CD4-positive, alpha-beta T cell (primary cell): ENCODE measurements at regions not wholly inside any gene's neighbourhood (a gene's known extent, or its start where the extent isn't known, plus 50 kb on each side); places are given as distances from the start of the nearest gene placed in this dataset.

Experiments
- ATAC-seq: fragments of 200-7000 bp; cut with Tn5 transposase; one replicate; pipeline ENCODE4 v1.10.0; 2022; ENCODE audit warnings: mild to moderate bottlenecking; ENCODE audit not compliant: poor library complexity
- CTCF ChIA-PET: fragments of 350-600 bp; sonication (Branson Sonifier 250); formaldehyde crosslinking; loops from one replicate; lab custom pipeline; 2021; ENCODE audit warnings: antibody characterized with exemption, inconsistent platforms; lab: Charles Lee
- POLR2A ChIA-PET: fragments of 350-600 bp; sonication (Branson Sonifier 250); formaldehyde crosslinking; loops from one replicate; lab custom pipeline; 2021; ENCODE audit warnings: antibody characterized with exemption, inconsistent platforms; lab: Charles Lee
- DNase-seq, 14 experiments: peaks; one replicate each; pipeline ENCODE4 v3.0.0-alpha.2; 2013 to 2020; ENCODE audit warnings: mixed read lengths in 2 of 14
- H3K27ac ChIP-seq, 2 donors: one replicate each; pipeline versions ENCODE4 v1.5.1 to v1.7.0; 2013; ENCODE audit warnings: low read length in 2 of 2, low read depth in 1 of 2, mild to moderate bottlenecking in 1 of 2
- H3K27me3 ChIP-seq, 2 experiments: 1 replicate in 1 of 2; 2 replicates in 1 of 2; pipeline versions ENCODE4 v1.6.1 to v1.7.0; 2013; ENCODE audit warnings: low read length in 2 of 2, control low read depth in 1 of 2, mild to moderate bottlenecking in 1 of 2, moderate library complexity in 1 of 2; ENCODE audit not compliant: insufficient read depth in 2 of 2, control insufficient read depth in 1 of 2
- H3K36me3 ChIP-seq: one replicate; pipeline ENCODE4 v1.6.1; 2013; ENCODE audit warnings: low read length, control low read depth; ENCODE audit not compliant: insufficient read depth
- H3K4me1 ChIP-seq: one replicate; pipeline ENCODE4 v1.6.1; 2013; ENCODE audit warnings: low read length, control low read depth; ENCODE audit not compliant: insufficient read depth
- H3K4me3 ChIP-seq: one replicate; pipeline ENCODE4 v1.5.1; 2013; ENCODE audit warnings: mild to moderate bottlenecking, low read length, moderate library complexity
- H3K9me3 ChIP-seq, 2 experiments: 1 replicate in 1 of 2; 2 replicates in 1 of 2; pipeline versions ENCODE4 v1.6.1 to v1.7.0; 2013; ENCODE audit warnings: low read length in 2 of 2, mild to moderate bottlenecking in 2 of 2, control low read depth in 1 of 2, moderate library complexity in 1 of 2; ENCODE audit not compliant: control insufficient read depth in 1 of 2, insufficient read depth in 1 of 2
- H3K27ac Mint-ChIP-seq: one replicate; pipeline ENCODE4 v1.8.0; 2020; ENCODE audit warnings: mixed read lengths
- H3K27me3 Mint-ChIP-seq: one replicate; pipeline ENCODE4 v1.8.0; 2021; ENCODE audit warnings: mixed read lengths
- H3K36me3 Mint-ChIP-seq: one replicate; pipeline ENCODE4 v1.8.0; 2021; ENCODE audit warnings: low read depth, mixed read lengths
- H3K4me1 Mint-ChIP-seq: one replicate; pipeline ENCODE4 v1.8.0; 2021; ENCODE audit warnings: low read depth, mixed read lengths
- H3K4me3 Mint-ChIP-seq: one replicate; pipeline ENCODE4 v1.8.0; 2020; ENCODE audit warnings: mild to moderate bottlenecking, mixed read lengths
- H3K9me3 Mint-ChIP-seq: one replicate; pipeline ENCODE4 v1.8.0; 2020; ENCODE audit warnings: mixed read lengths
- intact Hi-C, 2 experiments: fragments of 100-400 bp; cut with DNase I in 1 of 2; cut with micrococcal nuclease in 1 of 2; formaldehyde crosslinking; loops; one replicate each; pipeline versions ENCODE4 v1.15.1 to v1.9.0; 2023 to 2025; cut with DNase I, micrococcal nuclease
- TF ChIP-seq, protein P1 (sequence below): fragments of 200-600 bp; IDR thresholded peaks from one replicate; pipeline ENCODE4 v1.8.0; 2022; ENCODE audit warnings: antibody characterized with exemption, mild to moderate bottlenecking

GRCh38 chr15:94665676-94666441 is 434.5 kb downstream of the MCTP2 start:
- intact Hi-C loops, result no loop called here
- H3K4me1 ChIP-seq, result no peaks in the 10 kb centered on the region
- TF ChIP-seq, protein P1, sequence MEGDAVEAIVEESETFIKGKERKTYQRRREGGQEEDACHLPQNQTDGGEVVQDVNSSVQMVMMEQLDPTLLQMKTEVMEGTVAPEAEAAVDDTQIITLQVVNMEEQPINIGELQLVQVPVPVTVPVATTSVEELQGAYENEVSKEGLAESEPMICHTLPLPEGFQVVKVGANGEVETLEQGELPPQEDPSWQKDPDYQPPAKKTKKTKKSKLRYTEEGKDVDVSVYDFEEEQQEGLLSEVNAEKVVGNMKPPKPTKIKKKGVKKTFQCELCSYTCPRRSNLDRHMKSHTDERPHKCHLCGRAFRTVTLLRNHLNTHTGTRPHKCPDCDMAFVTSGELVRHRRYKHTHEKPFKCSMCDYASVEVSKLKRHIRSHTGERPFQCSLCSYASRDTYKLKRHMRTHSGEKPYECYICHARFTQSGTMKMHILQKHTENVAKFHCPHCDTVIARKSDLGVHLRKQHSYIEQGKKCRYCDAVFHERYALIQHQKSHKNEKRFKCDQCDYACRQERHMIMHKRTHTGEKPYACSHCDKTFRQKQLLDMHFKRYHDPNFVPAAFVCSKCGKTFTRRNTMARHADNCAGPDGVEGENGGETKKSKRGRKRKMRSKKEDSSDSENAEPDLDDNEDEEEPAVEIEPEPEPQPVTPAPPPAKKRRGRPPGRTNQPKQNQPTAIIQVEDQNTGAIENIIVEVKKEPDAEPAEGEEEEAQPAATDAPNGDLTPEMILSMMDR, result no peak
- Mint-ChIP-seq H3K9me3 (no peaks in the 10 kb centered on the region), H3K27ac (no peak overlapping the region), H3K4me3 (no peak overlapping the region), H3K36me3 (no peaks in the 10 kb centered on the region), H3K27me3 (peaks cover 38% of the 10 kb centered on the region), H3K4me1 (no peaks in the 10 kb centered on the region)
- ChIA-PET CTCF (no interaction called here), POLR2A (no interaction called here)
- DNase-seq, result no peak
- no peaks in the 10 kb centered on the region for H3K36me3 ChIP-seq
- peaks cover 0 to 2% of the 10 kb centered on the region in 2 experiments for H3K27me3 ChIP-seq
- H3K27ac ChIP-seq, result no peak overlapping the region
- ATAC-seq, result no peak
- no peak overlapping the region for H3K4me3 ChIP-seq
- peaks cover 0 to 7% of the 10 kb centered on the region in 2 experiments for H3K9me3 ChIP-seq

DNA sequence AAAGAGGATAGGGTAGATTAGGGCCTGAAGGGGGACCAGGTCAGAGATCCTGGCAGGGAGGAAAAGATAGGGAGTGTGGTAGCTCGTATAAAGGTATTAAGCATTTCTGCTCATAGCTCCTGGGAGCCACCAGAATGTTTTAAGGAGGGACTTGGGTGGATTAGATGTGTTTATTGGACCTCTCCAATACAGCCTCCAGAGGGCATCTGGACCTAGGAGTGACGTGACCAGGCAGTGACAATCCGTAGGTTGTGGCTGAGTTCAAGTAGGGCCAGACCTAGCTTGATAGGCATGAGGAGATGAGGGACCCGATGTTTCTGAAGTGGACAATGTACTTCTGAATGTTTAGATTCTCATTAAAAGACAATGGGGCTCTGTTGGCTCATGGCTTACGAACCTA is 435.2 kb downstream of the MCTP2 start:
- CTCF ChIA-PET, result no interaction called here
- peaks cover 45% of the 10 kb centered on the region for H3K27me3 Mint-ChIP-seq

DNA sequence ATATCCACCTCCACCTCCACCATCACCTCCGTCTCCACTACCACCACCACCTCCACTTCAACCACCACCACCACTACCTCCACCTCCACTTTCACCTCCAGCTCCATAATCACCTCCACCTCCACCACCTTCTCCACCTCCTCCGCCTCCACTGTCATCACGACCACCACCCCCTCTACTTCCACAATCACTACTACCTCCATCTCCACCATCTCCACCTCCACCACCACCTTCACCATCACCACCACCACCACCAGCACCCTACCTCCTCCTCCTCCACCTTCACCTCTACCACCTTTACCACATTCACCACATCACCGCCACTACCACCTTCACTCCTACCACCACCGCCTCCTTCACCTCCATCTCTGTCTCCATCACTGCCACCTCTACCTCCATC is 435.7 kb downstream of the MCTP2 start:
- ChIA-PET POLR2A (no interaction called here), CTCF (no interaction called here)
- ATAC-seq, result no peak

More for the DNA sequence above, 435.2 kb downstream of the MCTP2 start:
- Mint-ChIP-seq H3K9me3 (no peaks in the 10 kb centered on the region), H3K36me3 (no peaks in the 10 kb centered on the region), H3K4me1 (no peaks in the 10 kb centered on the region), H3K27ac (no peak overlapping the region), H3K4me3 (no peak overlapping the region)
- Histone ChIP-seq H3K27ac (no peak overlapping the region), H3K4me3 (no peak overlapping the region), H3K9me3 (peaks cover 0 to 7% of the 10 kb centered on the region in 2 experiments), H3K36me3 (no peaks in the 10 kb centered on the region), H3K4me1 (no peaks in the 10 kb centered on the region), H3K27me3 (peaks cover 0 to 2% of the 10 kb centered on the region in 2 experiments)
- no peak for DNase-seq
- TF ChIP-seq, protein P1, result no peak
- intact Hi-C loops, result no loop called here
- no peak for ATAC-seq
- POLR2A ChIA-PET, result no interaction called here

More for the DNA sequence above, 435.7 kb downstream of the MCTP2 start:
- Histone ChIP-seq H3K4me1 (no peaks in the 10 kb centered on the region), H3K9me3 (peaks cover 0 to 6% of the 10 kb centered on the region in 2 experiments), H3K27me3 (peaks cover 0 to 2% of the 10 kb centered on the region in 2 experiments), H3K36me3 (no peaks in the 10 kb centered on the region), H3K27ac (no peak overlapping the region), H3K4me3 (no peak overlapping the region)
- peaks cover 51% of the 10 kb centered on the region for H3K27me3 Mint-ChIP-seq
- TF ChIP-seq, protein P1, result no peak
- intact Hi-C loops, result no loop called here
- no peak overlapping the region for H3K4me3 Mint-ChIP-seq
- H3K9me3 Mint-ChIP-seq, result no peaks in the 10 kb centered on the region
- no peak overlapping the region for H3K27ac Mint-ChIP-seq
- DNase-seq, result no peak
- H3K36me3 Mint-ChIP-seq, result no peaks in the 10 kb centered on the region
- no peaks in the 10 kb centered on the region for H3K4me1 Mint-ChIP-seq
